Lower leg skin (tissue), 4 donors: ENCODE measurements at regions not wholly inside any gene's neighbourhood (a gene's known extent, or its start where the extent isn't known, plus 50 kb on each side); places are given as distances from the start of the nearest gene placed in this dataset.
"Not testable (repeated sequence)": the region's sequence is repeated elsewhere in the genome, so short reads cannot be mapped to it uniquely, and the experiment has no call there.

ENCODE experiments used
- DNase-seq, 2 donors: peaks; one replicate each; pipeline ENCODE4 v3.0.0-alpha.2; 2019; ENCODE audit warnings: low spot score in 2 of 2
- H3K4me3 ChIP-seq: fragments of 200-600 bp; sonication (generic); 2 replicates; pipeline ENCODE4 v1.5.1; 2017; ENCODE audit warnings: mild to moderate bottlenecking, low read depth; ENCODE audit not compliant: poor library complexity, severe bottlenecking
- CTCF ChIP-seq, 3 donors: fragments of 450-650 bp; IDR thresholded peaks; one replicate each; pipeline ENCODE4 v1.5.1; 2016; ENCODE audit warnings: antibody characterized with exemption in 3 of 3, mild to moderate bottlenecking in 3 of 3, moderate library complexity in 2 of 3
- POLR2A ChIP-seq, 2 donors: fragments of 450-650 bp; IDR thresholded peaks; one replicate each; pipeline ENCODE4 v1.6.1; 2016 to 2017; ENCODE audit warnings: antibody characterized with exemption in 2 of 2, mild to moderate bottlenecking in 1 of 2, moderate library complexity in 1 of 2
- WGBS, 2 donors: methylation state at CpG; one replicate each; pipeline ENCODE4 v1.1.5; 2018; 5-methylcytosine and 5-hydroxymethylcytosine counted together
- intact Hi-C: fragments of 100-400 bp; cut with DNase I; formaldehyde crosslinking; loops from one replicate; pipeline ENCODE4 v1.15.0; 2023; ENCODE audit warnings: low total_unique reads

DNA sequence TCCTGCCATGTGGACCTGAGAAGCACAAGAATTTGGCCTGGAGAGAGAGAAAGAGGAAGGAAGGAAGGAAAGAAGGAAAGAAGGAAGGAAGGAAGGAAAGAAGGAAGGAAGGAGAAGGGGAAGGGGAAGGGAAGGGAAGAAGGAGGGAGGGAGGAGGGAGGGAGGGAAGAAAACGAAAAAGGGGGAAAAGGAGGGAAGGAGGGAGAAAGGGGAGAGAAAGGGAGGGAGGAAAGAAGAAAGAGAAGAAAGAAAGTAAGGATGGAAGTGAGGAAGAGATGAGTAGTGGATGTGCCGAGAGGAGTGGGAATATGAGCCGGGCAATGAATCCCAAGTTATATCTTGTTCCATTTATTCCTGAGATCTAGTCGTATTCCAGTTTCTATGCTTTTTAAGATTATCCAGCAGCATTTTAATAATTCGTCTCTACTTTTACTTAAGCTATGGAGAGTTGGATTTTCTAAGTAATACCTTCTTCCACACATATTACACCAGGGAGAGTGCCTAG lies 247.8 kb downstream of the TDRD15 start:
- no peak overlapping the region for H3K4me3 ChIP-seq
- WGBS, 2 donors, result 85 to 89% methylated on average over 5 of the region's 5 CpGs
- intact Hi-C loops, result no loop called here
- no peak for DNase-seq
- no peak for TF ChIP-seq POLR2A (IDR thresholded peaks at IDR 0.05)
- TF ChIP-seq CTCF (IDR thresholded peaks at IDR 0.05), result no peak

DNA sequence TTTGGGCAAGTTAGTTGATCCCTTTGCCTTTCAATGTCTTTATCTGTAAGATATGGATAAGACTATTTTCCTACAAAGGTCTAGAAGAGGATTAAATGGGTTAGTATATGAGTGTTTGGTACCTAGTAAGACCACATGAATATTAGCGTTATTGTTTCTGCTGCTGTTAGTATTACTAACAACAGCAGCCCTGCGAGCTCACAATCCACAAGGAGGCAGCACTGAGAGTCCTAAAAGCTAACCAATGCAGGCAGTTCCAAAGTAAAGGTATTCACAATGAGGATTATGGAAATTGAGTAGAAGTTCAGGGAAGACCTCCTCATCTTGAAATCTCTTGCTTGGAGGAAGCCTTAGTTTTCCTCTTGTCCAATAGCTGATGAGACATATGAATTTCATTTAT lies 248.9 kb downstream of the TDRD15 start:
- 59 to 78% methylated on average over 2 of the region's 2 CpGs for WGBS, 2 donors
- H3K4me3 ChIP-seq, result no peak overlapping the region
- TF ChIP-seq CTCF (IDR thresholded peaks at IDR 0.05), result no peak
- TF ChIP-seq POLR2A (IDR thresholded peaks at IDR 0.05), result no peak
- DNase-seq, result no peak
- intact Hi-C loops, result no loop called here

- intact Hi-C loops, result no loop called here
- 81 to 96% methylated on average over 3 of the region's 3 CpGs for WGBS, 2 donors
- DNase-seq, result no peak
- no peak for TF ChIP-seq POLR2A (IDR thresholded peaks at IDR 0.05)
- TF ChIP-seq CTCF (IDR thresholded peaks at IDR 0.05), result no peak
- no peak overlapping the region for H3K4me3 ChIP-seq
These were observed 253.1 kb downstream of the TDRD15 start for GRCh38 chr2:21376864-21377263.

DNA sequence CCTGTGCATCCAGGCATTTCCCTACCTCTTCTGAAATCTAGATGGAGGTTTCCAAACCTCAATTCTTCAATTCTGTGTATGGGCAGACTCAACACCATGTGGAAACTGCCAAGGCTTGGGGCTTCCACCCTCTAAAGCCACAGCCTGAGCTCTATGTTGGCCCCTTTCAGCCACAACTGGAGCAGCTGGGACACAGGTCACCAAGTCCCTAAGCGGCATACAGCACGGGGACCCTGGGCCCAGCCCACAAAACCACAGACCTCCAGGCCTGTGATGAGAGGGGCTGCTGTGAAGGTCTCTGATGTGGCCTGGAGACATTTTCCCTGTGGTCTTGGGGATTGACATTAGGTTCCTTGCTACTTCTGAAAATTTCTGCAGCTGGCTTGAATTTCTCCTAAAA lies 255.4 kb downstream of the TDRD15 start:
- 80 to 83% methylated on average over 2 of the region's 2 CpGs for WGBS, 2 donors
- TF ChIP-seq POLR2A (IDR thresholded peaks at IDR 0.05) (no peak), CTCF (IDR thresholded peaks at IDR 0.05) (no peak)
- no peak for DNase-seq
- intact Hi-C loops, result no loop called here
- H3K4me3 ChIP-seq, result no peak overlapping the region

GRCh38 chr2:21379668-21380067 lies 255.9 kb downstream of the TDRD15 start:
- DNase-seq, H3K4me3 ChIP-seq, intact Hi-C loops: not testable (repeated sequence)
- WGBS, 2 donors, result 82 to 83% methylated on average over 2 of the region's 2 CpGs

DNA sequence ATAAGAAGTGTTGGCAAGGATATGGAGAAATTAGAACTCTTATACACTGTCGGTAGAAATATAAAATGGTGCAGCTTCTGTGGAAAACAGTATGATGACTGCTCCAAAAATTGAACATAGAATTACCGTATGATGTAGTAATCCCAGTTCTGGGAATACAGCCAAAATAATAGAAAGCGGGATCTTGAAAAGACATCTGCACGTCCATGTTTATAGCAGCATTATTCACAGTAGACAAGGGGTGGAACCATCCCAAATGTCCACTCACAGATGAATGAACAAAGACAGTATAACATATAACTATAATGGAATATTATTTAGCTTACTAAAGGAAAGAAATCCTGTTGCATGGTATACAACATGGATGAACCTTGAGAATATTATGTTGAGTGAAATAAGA lies 257.7 kb downstream of the TDRD15 start:
- WGBS, 2 donors, result 20 to 31% methylated on average over 4 of the region's 4 CpGs
- DNase-seq, result no peak
- no peak for TF ChIP-seq POLR2A (IDR thresholded peaks at IDR 0.05)
- TF ChIP-seq CTCF (IDR thresholded peaks at IDR 0.05), result no peak
- H3K4me3 ChIP-seq, result no peak overlapping the region
- intact Hi-C loops, result no loop called here
